ENCODE measurements at regions not wholly inside any gene's neighbourhood (a gene's known extent, or its start where the extent isn't known, plus 50 kb on each side); places are given as distances from the start of the nearest gene placed in this dataset.

- no peak for DNase-seq (ENCODE audit: low spot score)
These were observed 220.7 kb downstream of the WDR11 start for GRCh38 chr10:121071901-121072300.

GRCh38 chr10:121073728-121074127 lies 222.6 kb downstream of the WDR11 start:
- DNase-seq (ENCODE audit: low spot score), result peak; percentile 75

GRCh38 chr10:121076776-121077715 lies 225.9 kb downstream of the WDR11 start:
- peak; percentile 93 for DNase-seq (ENCODE audit: low spot score)

- no peak for DNase-seq (ENCODE audit: low spot score)
These were observed 226.9 kb downstream of the WDR11 start for GRCh38 chr10:121078036-121078435.

- DNase-seq (ENCODE audit: low spot score), result peak; percentile 83
These were observed 227.5 kb downstream of the WDR11 start for GRCh38 chr10:121078672-121079102.

GRCh38 chr10:121079226-121079625 lies 228.1 kb downstream of the WDR11 start:
- DNase-seq (ENCODE audit: low spot score), result no peak

- peak; percentile 95 for DNase-seq (ENCODE audit: low spot score)
These were observed 229.2 kb downstream of the WDR11 start for GRCh38 chr10:121080281-121080891.

GRCh38 chr10:121081306-121081705 lies 230.1 kb downstream of the WDR11 start:
- DNase-seq (ENCODE audit: low spot score), result no peak

GRCh38 chr10:121082984-121083383 lies 231.8 kb downstream of the WDR11 start:
- DNase-seq (ENCODE audit: low spot score), result peak; percentile 78

- no peak for DNase-seq (ENCODE audit: low spot score)
These were observed 233.0 kb downstream of the WDR11 start for GRCh38 chr10:121084016-121084674.

- DNase-seq (ENCODE audit: low spot score), result no peak
These were observed 233.5 kb downstream of the WDR11 start for GRCh38 chr10:121084675-121085070.

- DNase-seq (ENCODE audit: low spot score), result no peak
These were observed 234.2 kb downstream of the WDR11 start for GRCh38 chr10:121085367-121085766.

GRCh38 chr10:121087129-121087528 lies 236.0 kb downstream of the WDR11 start:
- DNase-seq (ENCODE audit: low spot score), result no peak

- no peak for DNase-seq (ENCODE audit: low spot score)
These were observed 236.5 kb downstream of the WDR11 start for GRCh38 chr10:121087688-121088087.

GRCh38 chr10:121088524-121088923 lies 237.4 kb downstream of the WDR11 start:
- DNase-seq (ENCODE audit: low spot score), result no peak

GRCh38 chr10:121089434-121089833 lies 238.3 kb downstream of the WDR11 start:
- no peak for DNase-seq (ENCODE audit: low spot score)

GRCh38 chr10:121091961-121092719 lies 241.0 kb downstream of the WDR11 start:
- no peak for DNase-seq (ENCODE audit: low spot score)

- no peak for DNase-seq (ENCODE audit: low spot score)
These were observed 241.5 kb downstream of the WDR11 start for GRCh38 chr10:121092720-121093095.

- peak; percentile 99 for DNase-seq (ENCODE audit: low spot score)
These were observed 245.7 kb downstream of the WDR11 start for GRCh38 chr10:121096617-121097431.

- peak; percentile 90 for DNase-seq (ENCODE audit: low spot score)
These were observed 247.0 kb downstream of the WDR11 start for GRCh38 chr10:121098211-121098610.

GRCh38 chr10:121098751-121099150 lies 247.6 kb downstream of the WDR11 start:
- peak; percentile 78 for DNase-seq (ENCODE audit: low spot score)

Measured in umbilical cord (tissue), 1 donor.